B cell (primary cell): ENCODE measurements at regions not wholly inside any gene's neighbourhood (a gene's known extent, or its start where the extent isn't known, plus 50 kb on each side); places are given as distances from the start of the nearest gene placed in this dataset.

Experiments used
- CTCF ChIP-seq: fragments of 200-600 bp; IDR thresholded peaks from one replicate; pipeline ENCODE4 v1.8.0; 2022; ENCODE audit warnings: antibody characterized with exemption, mild to moderate bottlenecking
- EZH2 ChIP-seq: IDR thresholded peaks from 2 replicates; pipeline ENCODE4 v1.6.1; 2012; ENCODE audit warnings: borderline replicate concordance, low read depth, mild to moderate bottlenecking, moderate library complexity, low read length; ENCODE audit not compliant: insufficient read depth, poor library complexity, severe bottlenecking

- TF ChIP-seq CTCF (no peak), EZH2 (no peak)
Observed at GRCh38 chr18:38807915-38808314, 1242.3 kb upstream of the CELF4 start.
